H9 (cell line): ENCODE measurements at regions not wholly inside any gene's neighbourhood (a gene's known extent, or its start where the extent isn't known, plus 50 kb on each side); places are given as distances from the start of the nearest gene placed in this dataset.
"Not testable (repeated sequence)": the region's sequence is repeated elsewhere in the genome, so short reads cannot be mapped to it uniquely, and the experiment has no call there.

ENCODE experiments used
- DNase-seq: peaks from one replicate; pipeline ENCODE4 v3.0.0-alpha.2; 2017
- H2AFZ ChIP-seq: one replicate; pipeline ENCODE4 v1.6.1; 2013; ENCODE audit warnings: mild to moderate bottlenecking, low read length, control low read depth, moderate library complexity
- H2AK5ac ChIP-seq: 2 replicates; pipeline ENCODE4 v1.6.1; 2013; ENCODE audit warnings: low read length, control low read depth, mixed read lengths; ENCODE audit not compliant: insufficient read length
- H2BK120ac ChIP-seq: one replicate; pipeline ENCODE4 v1.6.1; 2013; ENCODE audit warnings: low read depth, mild to moderate bottlenecking, low read length, control low read depth, inconsistent platforms; ENCODE audit not compliant: poor library complexity, severe bottlenecking
- H2BK12ac ChIP-seq: 2 replicates; pipeline ENCODE4 v1.6.1; 2013; ENCODE audit warnings: low read length, control low read depth, mixed read lengths, low read depth; ENCODE audit not compliant: insufficient read length
- H2BK15ac ChIP-seq: 2 replicates; pipeline ENCODE4 v1.6.1; 2013; ENCODE audit warnings: low read depth, low read length, control low read depth
- H2BK20ac ChIP-seq: one replicate; pipeline ENCODE4 v1.6.1; 2013; ENCODE audit warnings: low read depth, mild to moderate bottlenecking, low read length, control low read depth, inconsistent platforms; ENCODE audit not compliant: poor library complexity, severe bottlenecking
- H2BK5ac ChIP-seq: 2 replicates; pipeline ENCODE4 v1.6.1; 2013; ENCODE audit warnings: low read length, control low read depth, mixed read lengths; ENCODE audit not compliant: insufficient read length
- H3K14ac ChIP-seq: 2 replicates; pipeline ENCODE4 v1.6.1; 2013; ENCODE audit warnings: low read length, control low read depth; ENCODE audit not compliant: insufficient read depth
- H3K18ac ChIP-seq: 2 replicates; pipeline ENCODE4 v1.6.1; 2013; ENCODE audit warnings: low read depth, mild to moderate bottlenecking, mixed read lengths, low read length, control low read depth; ENCODE audit not compliant: insufficient read length
- H3K23ac ChIP-seq: 2 replicates; pipeline ENCODE4 v1.6.1; 2013; ENCODE audit warnings: low read length, control low read depth, mixed read lengths, low read depth; ENCODE audit not compliant: insufficient read length
- H3K23me2 ChIP-seq: 2 replicates; pipeline ENCODE4 v1.6.1; 2013; ENCODE audit warnings: low read depth, mild to moderate bottlenecking, mixed read lengths, low read length, control low read depth; ENCODE audit not compliant: insufficient read length, poor library complexity, severe bottlenecking
- H3K27ac ChIP-seq: 2 replicates; pipeline ENCODE4 v1.5.1; 2013; ENCODE audit warnings: low read length, control low read depth, mixed read lengths, low read depth; ENCODE audit not compliant: insufficient read length
- H3K27me3 ChIP-seq: 2 replicates; pipeline ENCODE4 v1.6.1; 2013; ENCODE audit warnings: low read length, control low read depth, inconsistent platforms; ENCODE audit not compliant: insufficient read depth
- H3K4ac ChIP-seq: 2 replicates; pipeline ENCODE4 v1.6.1; 2013; ENCODE audit warnings: low read depth, mild to moderate bottlenecking, control low read depth, inconsistent platforms, low read length, moderate library complexity
- H3K4me1 ChIP-seq: 2 replicates; pipeline ENCODE4 v1.6.1; 2013; ENCODE audit warnings: low read length, control low read depth, inconsistent platforms; ENCODE audit not compliant: insufficient read depth
- H3K4me2 ChIP-seq: 2 replicates; pipeline ENCODE4 v1.6.1; 2013; ENCODE audit warnings: low read length, control low read depth, mixed read lengths; ENCODE audit not compliant: insufficient read length, insufficient read depth
- H3K56ac ChIP-seq: 2 replicates; pipeline ENCODE4 v1.6.1; 2013; ENCODE audit warnings: low read depth, mild to moderate bottlenecking, mixed read lengths, low read length, control low read depth; ENCODE audit not compliant: insufficient read length
- H3K79me1 ChIP-seq: 2 replicates; pipeline ENCODE4 v1.6.1; 2013; ENCODE audit warnings: low read depth, mild to moderate bottlenecking, moderate library complexity, low read length, control low read depth, inconsistent platforms; ENCODE audit not compliant: insufficient read depth, poor library complexity, severe bottlenecking
- H3K79me2 ChIP-seq: 2 replicates; pipeline ENCODE4 v1.6.1; 2013; ENCODE audit warnings: low read length, control low read depth, inconsistent platforms; ENCODE audit not compliant: insufficient read depth
- H3K9ac ChIP-seq: 2 replicates; pipeline ENCODE4 v1.6.1; 2013; ENCODE audit warnings: low read length, control low read depth, mixed read lengths; ENCODE audit not compliant: insufficient read length; ENCODE audit errors: extremely low read depth
- H3K9me3 ChIP-seq: one replicate; pipeline ENCODE4 v1.6.1; 2013; ENCODE audit warnings: low read depth, low read length, inconsistent platforms; ENCODE audit not compliant: control insufficient read depth
- H3T11ph ChIP-seq: one replicate; pipeline ENCODE4 v1.6.1; 2013; ENCODE audit warnings: mild to moderate bottlenecking, low read length, control low read depth, inconsistent platforms
- H4K20me1 ChIP-seq: one replicate; pipeline ENCODE4 v1.6.1; 2013; ENCODE audit not compliant: control insufficient read depth, insufficient read length, insufficient read depth
- H4K5ac ChIP-seq: 2 replicates; pipeline ENCODE4 v1.6.1; 2013; ENCODE audit warnings: low read depth, mild to moderate bottlenecking, mixed read lengths, low read length, control low read depth; ENCODE audit not compliant: insufficient read length
- H4K8ac ChIP-seq: replicated peaks from 2 replicates; pipeline ENCODE4 v1.6.1; 2013; ENCODE audit warnings: low read length, control low read depth, mixed read lengths, low read depth; ENCODE audit not compliant: insufficient read length
- H4K91ac ChIP-seq: 2 replicates; pipeline ENCODE4 v1.6.1; 2013; ENCODE audit warnings: low read depth, mild to moderate bottlenecking, moderate library complexity, mixed read lengths, low read length, control low read depth; ENCODE audit not compliant: insufficient read length
- H3K27ac Mint-ChIP-seq, 3 experiments: 2 replicates in 2 of 3; 3 replicates in 1 of 3; pipeline ENCODE4 v1.8.0; 2020 to 2021; ENCODE audit warnings: mixed read lengths in 3 of 3, mild to moderate bottlenecking in 1 of 3, moderate library complexity in 1 of 3
- H3K27me3 Mint-ChIP-seq: 2 replicates; pipeline ENCODE4 v1.8.0; 2021; ENCODE audit warnings: low read depth, mild to moderate bottlenecking, moderate library complexity, mixed read lengths
- H3K36me3 Mint-ChIP-seq, 3 experiments: 2 replicates in 2 of 3; 3 replicates in 1 of 3; pipeline ENCODE4 v1.8.0; 2020 to 2021; ENCODE audit warnings: low read depth in 3 of 3, mixed read lengths in 3 of 3; ENCODE audit not compliant: insufficient read depth in 1 of 3
- H3K4me1 Mint-ChIP-seq, 2 experiments: 2 replicates each; pipeline ENCODE4 v1.8.0; 2020; ENCODE audit warnings: mixed read lengths in 2 of 2
- H3K4me3 Mint-ChIP-seq, 2 experiments: 2 replicates in 1 of 2; 3 replicates in 1 of 2; pipeline ENCODE4 v1.8.0; 2020 to 2021; ENCODE audit warnings: mild to moderate bottlenecking in 2 of 2, mixed read lengths in 2 of 2, moderate library complexity in 1 of 2
- H3K9me3 Mint-ChIP-seq, 2 experiments: 2 replicates in 1 of 2; 3 replicates in 1 of 2; pipeline ENCODE4 v1.8.0; 2020; ENCODE audit warnings: mild to moderate bottlenecking in 2 of 2, mixed read lengths in 2 of 2, moderate library complexity in 1 of 2
- WGBS: extraction: QIAGEN DNeasy Blood & Tissue Kit; methylation state at CpG from one replicate; pipeline ENCODE4 v1.1.7; 2013; ENCODE audit warnings: missing lambda C conversion rate, low lambda C conversion rate, mixed read lengths; ENCODE audit not compliant: insufficient read length; ENCODE audit errors: extremely low coverage; 5-methylcytosine and 5-hydroxymethylcytosine counted together
- TF ChIP-seq, protein P1 (sequence below): fragments of 200-600 bp; sonication (generic); conservative IDR thresholded peaks from 3 replicates; pipeline ENCODE4 v1.8.0; 2021; ENCODE audit warnings: antibody characterized with exemption, mild to moderate bottlenecking

DNA sequence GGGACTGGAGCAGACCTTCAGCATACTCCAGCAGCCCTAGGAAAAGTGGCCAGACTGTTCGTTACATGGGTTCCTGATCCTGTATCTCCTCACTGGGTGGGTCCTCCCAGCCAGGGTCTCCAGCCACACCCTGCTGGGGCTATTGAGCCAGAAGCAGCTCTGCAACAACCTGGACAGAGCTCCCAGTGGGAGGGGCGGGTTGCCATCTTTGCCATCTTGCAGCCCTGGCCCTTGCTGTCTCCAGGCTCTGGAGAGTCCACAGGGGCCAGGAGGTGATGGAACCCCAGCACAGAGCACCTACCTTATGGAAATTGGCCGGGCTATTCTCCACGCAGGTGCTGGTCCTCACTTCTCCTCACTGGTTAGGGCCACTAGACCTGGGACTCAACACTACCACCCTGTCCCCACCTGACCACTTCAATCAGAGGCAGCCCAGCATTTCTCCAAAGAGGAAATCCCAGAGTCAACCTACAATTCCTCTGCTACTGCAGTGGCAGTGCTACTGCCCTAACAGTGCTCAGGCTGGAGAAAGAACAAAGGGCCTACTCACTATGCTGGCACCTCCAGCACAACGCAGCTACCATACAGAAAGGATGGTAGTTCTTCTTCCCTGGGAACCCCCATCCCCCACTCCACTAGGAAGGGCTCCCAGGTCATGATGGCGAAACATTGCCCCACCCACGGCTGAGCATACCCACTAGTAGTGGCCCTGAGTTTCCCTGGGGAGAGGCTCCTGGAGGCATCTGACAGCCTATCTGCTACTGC lies 290.2 kb upstream of the NCAM1 start:
- Histone ChIP-seq H3K27ac (no peak overlapping the region), H2BK12ac (no peak overlapping the region), H3K23ac (no peak overlapping the region), H3K23me2 (no peaks in the 10 kb centered on the region), H2AFZ (no peak overlapping the region), H3K27me3 (no peaks in the 10 kb centered on the region), H3K56ac (no peak overlapping the region), H2AK5ac (no peak overlapping the region), H3K18ac (no peak overlapping the region), H3K14ac (no peak overlapping the region), H2BK120ac (no peak overlapping the region), H3K9me3 (no peaks in the 10 kb centered on the region), H4K8ac (no peak overlapping the region), H4K5ac (no peak overlapping the region), H3T11ph (no peak overlapping the region), H2BK20ac (no peak overlapping the region), H3K9ac (no peak overlapping the region), H2BK5ac (no peak overlapping the region), H3K4me1 (no peaks in the 10 kb centered on the region), H3K79me1 (no peaks in the 10 kb centered on the region), H4K20me1 (no peaks in the 10 kb centered on the region), H3K4ac (no peak overlapping the region), H2BK15ac (no peak overlapping the region), H3K79me2 (no peaks in the 10 kb centered on the region), H4K91ac (no peak overlapping the region), H3K4me2 (no peak overlapping the region)
- TF ChIP-seq, protein P1, sequence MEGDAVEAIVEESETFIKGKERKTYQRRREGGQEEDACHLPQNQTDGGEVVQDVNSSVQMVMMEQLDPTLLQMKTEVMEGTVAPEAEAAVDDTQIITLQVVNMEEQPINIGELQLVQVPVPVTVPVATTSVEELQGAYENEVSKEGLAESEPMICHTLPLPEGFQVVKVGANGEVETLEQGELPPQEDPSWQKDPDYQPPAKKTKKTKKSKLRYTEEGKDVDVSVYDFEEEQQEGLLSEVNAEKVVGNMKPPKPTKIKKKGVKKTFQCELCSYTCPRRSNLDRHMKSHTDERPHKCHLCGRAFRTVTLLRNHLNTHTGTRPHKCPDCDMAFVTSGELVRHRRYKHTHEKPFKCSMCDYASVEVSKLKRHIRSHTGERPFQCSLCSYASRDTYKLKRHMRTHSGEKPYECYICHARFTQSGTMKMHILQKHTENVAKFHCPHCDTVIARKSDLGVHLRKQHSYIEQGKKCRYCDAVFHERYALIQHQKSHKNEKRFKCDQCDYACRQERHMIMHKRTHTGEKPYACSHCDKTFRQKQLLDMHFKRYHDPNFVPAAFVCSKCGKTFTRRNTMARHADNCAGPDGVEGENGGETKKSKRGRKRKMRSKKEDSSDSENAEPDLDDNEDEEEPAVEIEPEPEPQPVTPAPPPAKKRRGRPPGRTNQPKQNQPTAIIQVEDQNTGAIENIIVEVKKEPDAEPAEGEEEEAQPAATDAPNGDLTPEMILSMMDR = no peak
- H3K4me1 Mint-ChIP-seq = peaks cover 5 to 6% of the 10 kb centered on the region in 2 experiments; a peak in 2 of 4 replicates
- peaks cover 20 to 22% of the 10 kb centered on the region in 2 experiments for H3K9me3 Mint-ChIP-seq
- H3K36me3 Mint-ChIP-seq = peaks cover 12 to 20% (median 20%) of the 10 kb centered on the region in 3 experiments; a peak in 5 of 7 replicates
- H3K27ac Mint-ChIP-seq = no peak overlapping the region
- no CpG with 5 or more reads among the region's 7 CpGs for WGBS
- H3K4me3 Mint-ChIP-seq = no peak overlapping the region
- H3K27me3 Mint-ChIP-seq = no peaks in the 10 kb centered on the region; the same call in 1 of the 2 replicates
- no peak for DNase-seq

DNA sequence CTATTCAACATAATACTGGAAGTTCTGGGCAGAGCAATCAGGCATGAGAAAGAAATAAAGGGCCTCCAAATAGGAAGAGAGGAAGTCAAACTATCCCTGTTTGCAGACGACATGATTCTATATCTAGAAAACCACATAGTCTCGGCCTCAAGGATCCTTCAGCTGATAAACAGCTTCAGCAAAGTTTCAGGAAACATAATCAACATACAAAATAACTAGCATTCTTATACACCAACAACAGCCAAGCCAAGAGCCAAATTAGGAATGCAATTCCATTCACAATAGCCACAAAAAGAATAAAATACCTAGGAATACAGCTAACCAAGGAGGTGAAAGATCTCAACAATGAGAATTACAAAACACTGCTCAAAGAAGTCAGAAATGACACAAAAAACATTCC lies 287.8 kb upstream of the NCAM1 start:
- Mint-ChIP-seq H3K36me3 (peaks cover 20 to 34% (median 24%) of the 10 kb centered on the region in 3 experiments; a peak in 6 of 7 replicates), H3K4me1 (peaks cover 14 to 15% of the 10 kb centered on the region in 2 experiments), H3K9me3 (peaks cover 32 to 35% of the 10 kb centered on the region in 2 experiments)
- H2BK5ac ChIP-seq, H4K91ac ChIP-seq, H4K5ac ChIP-seq, H3K27ac Mint-ChIP-seq, H3K23me2 ChIP-seq, H2BK20ac ChIP-seq, H2BK15ac ChIP-seq, H3K18ac ChIP-seq, H3K23ac ChIP-seq, H2BK12ac ChIP-seq, H3T11ph ChIP-seq, H3K9me3 ChIP-seq, H3K9ac ChIP-seq, H3K4ac ChIP-seq, H4K8ac ChIP-seq, H3K27me3 ChIP-seq, H2AK5ac ChIP-seq, H2BK120ac ChIP-seq, H4K20me1 ChIP-seq, H3K27ac ChIP-seq, H3K4me1 ChIP-seq, H3K4me2 ChIP-seq, H3K14ac ChIP-seq, H2AFZ ChIP-seq, H3K79me2 ChIP-seq, DNase-seq, H3K27me3 Mint-ChIP-seq, H3K79me1 ChIP-seq, H3K4me3 Mint-ChIP-seq, H3K56ac ChIP-seq: not testable (repeated sequence)
- WGBS = no CpG with 5 or more reads among the region's 2 CpGs
